HCT116 (cell line): ENCODE measurements at regions not wholly inside any gene's neighbourhood (a gene's known extent, or its start where the extent isn't known, plus 50 kb on each side); places are given as distances from the start of the nearest gene placed in this dataset.

Source experiments
- ATAC-seq: fragments of 200-7000 bp; cut with Tn5 transposase; 2 replicates; pipeline ENCODE4 v1.9.1; 2020; ENCODE audit warnings: mild to moderate bottlenecking, moderate library complexity
- BruUV-seq: library from RNA; stranded (reverse); fragments of 400-500 nt; replicated peaks from 2 replicates; lab custom pipeline; 2021; lab: Mats Ljungman, UMichigan
- CTCF ChIA-PET: fragments of 300-600 bp; sonication (Branson Sonifier 250); formaldehyde crosslinking; loops from one replicate; lab custom pipeline; 2021; ENCODE audit warnings: antibody characterized with exemption; lab: Charles Lee
- POLR2A ChIA-PET: fragments of 300-600, 350-600 bp; sonication (Branson Sonifier 250); formaldehyde crosslinking; loops from one replicate; lab custom pipeline; 2021; ENCODE audit warnings: antibody characterized with exemption; lab: Charles Lee
- RAD21 ChIA-PET, 2 experiments: fragments of 300-600 bp; sonication (Branson Sonifier 250); formaldehyde crosslinking; loops; one replicate each; lab custom pipeline; 2023; ENCODE audit warnings: low total read pairs in 2 of 2; ENCODE audit not compliant: uncharacterized antibody in 2 of 2, unreplicated experiment in 2 of 2, low non-redundant PET in 1 of 2; lab: Charles Lee
- DNase-seq: peaks from one replicate; pipeline ENCODE4 v3.0.0-alpha.2; 2010; ENCODE audit warnings: low read depth, low spot score
- H2AFZ ChIP-seq: fragments of 200-600 bp; shearing (Covaris generic), sonication (generic); 2 replicates; pipeline ENCODE4 v1.6.1; 2017; ENCODE audit warnings: low read depth, mixed run types, mixed read lengths, antibody characterized with exemption, low read length; ENCODE audit not compliant: poor library complexity, severe bottlenecking
- H3K27ac ChIP-seq: 2 replicates; pipeline ENCODE4 v1.5.1; 2012; ENCODE audit warnings: low read depth, low read length
- H3K27me3 ChIP-seq: fragments of 200-600 bp; sonication (generic); 2 replicates; pipeline ENCODE4 v1.6.1; 2016; ENCODE audit warnings: mixed run types, low read length, mixed read lengths; ENCODE audit not compliant: insufficient read depth
- H3K36me3 ChIP-seq, 2 experiments: fragments of 200-500 bp in 1 of 2; fragments of 200-600 bp in 1 of 2; sonication (Bioruptor generic) in 1 of 2; sonication (generic) in 1 of 2; 2 replicates each; pipeline versions ENCODE4 v1.5.1 to v1.6.1; 2014 to 2016; ENCODE audit warnings: low read length in 2 of 2, inconsistent platforms in 1 of 2, mixed read lengths in 1 of 2, mixed run types in 1 of 2; ENCODE audit not compliant: insufficient read depth in 2 of 2, control insufficient read depth in 1 of 2
- H3K4me1 ChIP-seq, 2 experiments: fragments of 200-600 bp in 1 of 2; sonication (generic) in 1 of 2; 2 replicates each; pipeline versions ENCODE4 v1.5.1 to v1.6.1; 2012 to 2017; ENCODE audit warnings: low read length in 2 of 2, inconsistent platforms in 1 of 2, mild to moderate bottlenecking in 1 of 2, mixed read lengths in 1 of 2, mixed run types in 1 of 2, moderate library complexity in 1 of 2; ENCODE audit not compliant: insufficient read depth in 2 of 2, control insufficient read depth in 1 of 2
- H3K4me2 ChIP-seq: fragments of 200-600 bp; sonication (generic); 2 replicates; pipeline ENCODE4 v1.6.1; 2017; ENCODE audit warnings: mixed run types, low read length, mixed read lengths
- H3K4me3 ChIP-seq, 2 experiments: fragments of 200-600 bp in 1 of 2; sonication (generic) in 1 of 2; replicated peaks in 1 of 2; 2 replicates each; pipeline ENCODE4 v1.5.1; 2011 to 2016; ENCODE audit warnings: low read length in 2 of 2, control low read depth in 1 of 2, low read depth in 1 of 2, mild to moderate bottlenecking in 1 of 2, mixed read lengths in 1 of 2, mixed run types in 1 of 2
- H3K79me2 ChIP-seq: fragments of 200-600 bp; sonication (generic); 2 replicates; pipeline ENCODE4 v1.6.1; 2017; ENCODE audit warnings: mild to moderate bottlenecking, mixed run types, low read length, moderate library complexity, mixed read lengths; ENCODE audit not compliant: insufficient read depth
- H3K9ac ChIP-seq: fragments of 200-600 bp; sonication (generic); 2 replicates; pipeline ENCODE4 v1.6.1; 2016; ENCODE audit warnings: low read length, mixed read lengths
- H3K9me2 ChIP-seq: fragments of 200-600 bp; sonication (generic), shearing (Covaris generic); 2 replicates; pipeline ENCODE4 v1.6.1; 2017; ENCODE audit warnings: mixed run types, mild to moderate bottlenecking, moderate library complexity; ENCODE audit not compliant: insufficient read depth
- H3K9me3 ChIP-seq, 2 experiments: fragments of 200-500 bp in 1 of 2; fragments of 200-600 bp in 1 of 2; sonication (Bioruptor generic) in 1 of 2; sonication (generic) in 1 of 2; 2 replicates each; pipeline ENCODE4 v1.6.1; 2014 to 2017; ENCODE audit warnings: low read length in 2 of 2, mixed read lengths in 2 of 2, inconsistent platforms in 1 of 2, low read depth in 1 of 2, mild to moderate bottlenecking in 1 of 2, mixed run types in 1 of 2, moderate library complexity in 1 of 2; ENCODE audit not compliant: control insufficient read depth in 1 of 2, insufficient read depth in 1 of 2
- H4K20me1 ChIP-seq: fragments of 200-600 bp; sonication (generic), shearing (Covaris generic); 2 replicates; pipeline ENCODE4 v1.6.1; 2017; ENCODE audit warnings: mixed run types, mild to moderate bottlenecking, moderate library complexity; ENCODE audit not compliant: insufficient read depth
- ATF3 ChIP-seq: IDR thresholded peaks from 2 replicates; pipeline ENCODE4 v1.6.1; 2012
- CTCF ChIP-seq, 3 experiments: fragments of 200-600 bp in 1 of 3; sonication (generic) in 1 of 3; IDR thresholded peaks in 2 of 3; conservative IDR thresholded peaks in 1 of 3; 2 replicates each; pipeline ENCODE4 v1.5.1; 2012 to 2017; ENCODE audit warnings: low read depth in 2 of 3, low read length in 2 of 3, antibody characterized with exemption in 1 of 3, borderline replicate concordance in 1 of 3, control low read depth in 1 of 3, mild to moderate bottlenecking in 1 of 3, mixed read lengths in 1 of 3, mixed run types in 1 of 3, moderate library complexity in 1 of 3; ENCODE audit not compliant: insufficient read depth in 1 of 3
- EZH2phosphoT487 ChIP-seq: fragments of 200-600 bp; IDR thresholded peaks from 2 replicates; pipeline ENCODE4 v1.6.1; 2018; ENCODE audit warnings: antibody characterized with exemption, borderline replicate concordance
- FOSL1 ChIP-seq: IDR thresholded peaks from 2 replicates; pipeline ENCODE4 v1.6.1; 2012; ENCODE audit warnings: low read depth
- MAX ChIP-seq: IDR thresholded peaks from 2 replicates; pipeline ENCODE4 v1.6.1; 2012
- POLR2A ChIP-seq: IDR thresholded peaks from 2 replicates; pipeline ENCODE4 v1.7.0; 2011; ENCODE audit warnings: borderline replicate concordance; ENCODE audit not compliant: insufficient read depth, insufficient read length; ENCODE audit errors: extremely low read depth
- POLR2AphosphoS5 ChIP-seq: IDR thresholded peaks from 2 replicates; pipeline ENCODE4 v1.6.1; 2011; ENCODE audit warnings: mild to moderate bottlenecking, low read depth, low read length, moderate library complexity
- SIN3A ChIP-seq: IDR thresholded peaks from 2 replicates; pipeline ENCODE4 v1.6.1; 2012; ENCODE audit warnings: low read depth
- SP1 ChIP-seq: IDR thresholded peaks from 2 replicates; pipeline ENCODE4 v1.6.1; 2012; ENCODE audit warnings: low read depth
- SRF ChIP-seq: IDR thresholded peaks from 2 replicates; pipeline ENCODE4 v1.6.1; 2012; ENCODE audit warnings: low read depth
- TCF7L2 ChIP-seq: IDR thresholded peaks from 2 replicates; pipeline ENCODE4 v1.7.0; 2011; ENCODE audit warnings: borderline replicate concordance, inconsistent platforms; ENCODE audit not compliant: insufficient read depth, insufficient read length; ENCODE audit errors: extremely low read depth
- intact Hi-C: fragments of 100-400 bp; cut with micrococcal nuclease; formaldehyde crosslinking; loops from 2 replicates; pipeline ENCODE4 v1.10.0; 2022

GRCh38 chr9:88852794-88853193, 138.5 kb upstream of the S1PR3 start:
- Histone ChIP-seq H3K9me3 (no peaks in the 10 kb centered on the region), H3K79me2 (no peaks in the 10 kb centered on the region), H3K4me3 (no peak overlapping the region), H4K20me1 (no peaks in the 10 kb centered on the region), H3K4me1 (0 out of 4 replicates have a peak, but pooled peaks cover 0 to 4% of the 10 kb centered on the region in 2 experiments), H3K36me3 (no peaks in the 10 kb centered on the region), H2AFZ (no peak overlapping the region), H3K27ac (no peak overlapping the region), H3K9ac (no peak overlapping the region), H3K27me3 (no peaks in the 10 kb centered on the region), H3K9me2 (no peaks in the 10 kb centered on the region), H3K4me2 (no peak overlapping the region)
- intact Hi-C loops, result no loop called here
- POLR2A ChIA-PET, result no interaction called here
- TF ChIP-seq TCF7L2 (no peak), MAX (no peak), SRF (no peak), EZH2phosphoT487 (no peak), SP1 (no peak), POLR2A (no peak)
- RAD21 ChIA-PET, result no interaction called here
- DNase-seq (peak; percentile 2), ATAC-seq (peak; percentile 40; the same call in 1 of the 2 replicates)
- CTCF ChIA-PET, result no interaction called here
- BruUV-seq, result no TSS peak

- no peak overlapping the region for H3K27ac ChIP-seq
- no peaks in the 10 kb centered on the region for H3K9me3 ChIP-seq
- POLR2A ChIA-PET, result no interaction called here
- no peak overlapping the region for H3K9ac ChIP-seq
- TF ChIP-seq TCF7L2 (no peak), SIN3A (no peak), CTCF (IDR thresholded peaks at IDR 0.05 in 2 of 3, conservative IDR thresholded peaks at IDR 0.05 in 1 of 3; ENCODE audit: borderline replicate concordance in 1 of 3, insufficient read depth in 1 of 3, low read depth in 2 of 3, low read length in 2 of 3) (no peak), POLR2A (no peak), FOSL1 (no peak), POLR2AphosphoS5 (no peak), ATF3 (no peak)
- ATAC-seq, result no peak
- no peak for DNase-seq
- no peak overlapping the region for H3K4me2 ChIP-seq
- H3K4me1 ChIP-seq, result no peaks in the 10 kb centered on the region
- no peaks in the 10 kb centered on the region for H4K20me1 ChIP-seq
- CTCF ChIA-PET, result no interaction called here
- H3K36me3 ChIP-seq, result no peaks in the 10 kb centered on the region
- RAD21 ChIA-PET, result no interaction called here
- intact Hi-C loops, result no loop called here
- H3K9me2 ChIP-seq, result no peaks in the 10 kb centered on the region
- H3K79me2 ChIP-seq, result no peaks in the 10 kb centered on the region
- H3K4me3 ChIP-seq, result no peak overlapping the region
- H2AFZ ChIP-seq, result no peak overlapping the region
- BruUV-seq, result no TSS peak
- H3K27me3 ChIP-seq, result no peaks in the 10 kb centered on the region; the same call in 1 of the 2 replicates
These were observed 120.6 kb upstream of the S1PR3 start for GRCh38 chr9:88870627-88871026.
